ENCODE measurements at regions not wholly inside any gene's neighbourhood (a gene's known extent, or its start where the extent isn't known, plus 50 kb on each side); places are given as distances from the start of the nearest gene placed in this dataset.
"Not testable (repeated sequence)": the region's sequence is repeated elsewhere in the genome, so short reads cannot be mapped to it uniquely, and the experiment has no call there.

- no peak for DNase-seq
Observed at GRCh38 chr15:81686021-81686420, 312.0 kb upstream of the TMC3 start.

- no peak for DNase-seq
Observed at GRCh38 chr15:81685237-81685636, 311.2 kb upstream of the TMC3 start.

- DNase-seq = no peak
Observed at GRCh38 chr15:81680829-81681228, 306.8 kb upstream of the TMC3 start.

GRCh38 chr15:81666839-81667238 lies 292.8 kb upstream of the TMC3 start:
- DNase-seq = no peak

- no peak for DNase-seq
Observed at GRCh38 chr15:81660976-81661375, 287.0 kb upstream of the TMC3 start.

- no peak for DNase-seq
Observed at GRCh38 chr15:81653259-81653658, 279.2 kb upstream of the TMC3 start.

GRCh38 chr15:81645470-81645869 lies 271.5 kb upstream of the TMC3 start:
- DNase-seq = no peak

GRCh38 chr15:81643771-81644170 lies 269.8 kb upstream of the TMC3 start:
- no peak for DNase-seq

- DNase-seq = no peak
Observed at GRCh38 chr15:81642451-81642990, 268.5 kb upstream of the TMC3 start.

GRCh38 chr15:81636064-81636463 lies 262.1 kb upstream of the TMC3 start:
- not testable (repeated sequence) for DNase-seq

GRCh38 chr15:81633889-81634288 lies 259.9 kb upstream of the TMC3 start:
- DNase-seq = no peak

GRCh38 chr15:81625896-81626295 lies 251.9 kb upstream of the TMC3 start:
- no peak for DNase-seq

GRCh38 chr15:81619002-81619401 lies 245.0 kb upstream of the TMC3 start:
- no peak for DNase-seq

- DNase-seq = no peak
Observed at GRCh38 chr15:81612631-81613030, 238.6 kb upstream of the TMC3 start.

- DNase-seq = no peak
Observed at GRCh38 chr15:81611679-81612078, 237.7 kb upstream of the TMC3 start.

GRCh38 chr15:81608309-81608829 lies 234.4 kb upstream of the TMC3 start:
- DNase-seq = no peak

GRCh38 chr15:81604713-81605112 lies 230.7 kb upstream of the TMC3 start:
- no peak for DNase-seq

GRCh38 chr15:81596159-81596865 lies 222.3 kb upstream of the TMC3 start:
- no peak for DNase-seq

- DNase-seq = no peak
Observed at GRCh38 chr15:81595752-81596151, 221.7 kb upstream of the TMC3 start.

- DNase-seq = no peak
Observed at GRCh38 chr15:81589671-81590070, 215.7 kb upstream of the TMC3 start.

- DNase-seq = no peak
Observed at GRCh38 chr15:81575436-81576123, 201.6 kb upstream of the TMC3 start.

GRCh38 chr15:81573098-81573746 lies 199.2 kb upstream of the TMC3 start:
- no peak for DNase-seq

GRCh38 chr15:81572190-81572589 lies 198.2 kb upstream of the TMC3 start:
- no peak for DNase-seq

Data from NCI-H2107 (cell line).